CD4-positive, alpha-beta T cell treated with Interleukin-15 for 4 hours (primary cell): ENCODE measurements at regions not wholly inside any gene's neighbourhood (a gene's known extent, or its start where the extent isn't known, plus 50 kb on each side); places are given as distances from the start of the nearest gene placed in this dataset.

Experiments
- DNase-seq: peaks from one replicate; pipeline ENCODE4 v3.0.0-alpha.2; 2020; ENCODE audit warnings: low spot score

DNA sequence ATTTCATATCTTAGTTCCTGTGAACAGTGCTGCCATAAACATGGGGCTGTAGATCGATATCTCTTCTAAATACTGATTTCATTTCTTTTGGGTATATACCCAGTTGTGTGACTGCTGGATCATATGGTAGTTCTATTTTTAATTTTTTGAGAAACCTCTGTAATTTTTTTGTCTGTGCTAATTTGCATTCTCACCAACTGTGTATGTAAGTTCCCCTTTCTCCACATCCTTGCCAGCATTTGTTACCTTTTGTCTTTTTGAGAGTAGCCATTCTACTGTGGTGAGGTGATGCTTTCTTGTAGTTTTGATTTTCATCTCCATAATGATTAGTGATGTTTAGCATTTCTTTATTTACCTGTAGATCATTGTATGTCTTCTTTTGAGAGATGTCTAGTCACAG, 2086.5 kb upstream of the TENM3 start:
- DNase-seq = no peak

GRCh38 chr4:180160195-180160983, 2082.8 kb upstream of the TENM3 start:
- DNase-seq = no peak

DNA sequence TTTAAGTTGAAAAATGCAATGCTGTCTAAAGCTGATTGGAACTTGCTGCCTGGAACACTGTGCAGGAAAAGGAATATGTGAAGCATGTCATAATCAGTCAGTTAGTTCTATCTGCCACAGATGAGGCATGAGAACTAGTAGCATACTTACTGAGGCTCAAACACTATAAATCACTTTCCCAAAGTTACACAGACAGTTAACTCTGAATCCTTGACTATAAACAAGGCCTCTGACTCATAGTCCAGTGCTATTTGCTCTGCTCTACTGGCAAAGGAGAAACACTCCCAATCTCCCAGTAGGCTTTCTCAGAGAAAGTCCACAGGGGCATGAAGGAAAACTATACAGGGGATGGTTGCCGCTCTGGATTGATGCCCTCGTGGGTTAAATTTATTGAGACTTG, 2078.4 kb upstream of the TENM3 start:
- no peak for DNase-seq

- DNase-seq = no peak
Observed at GRCh38 chr4:180169394-180169793, 2073.8 kb upstream of the TENM3 start.

- no peak for DNase-seq
Observed at GRCh38 chr4:180169966-180170365, 2073.2 kb upstream of the TENM3 start.

GRCh38 chr4:180179146-180179545, 2064.1 kb upstream of the TENM3 start:
- no peak for DNase-seq

DNA sequence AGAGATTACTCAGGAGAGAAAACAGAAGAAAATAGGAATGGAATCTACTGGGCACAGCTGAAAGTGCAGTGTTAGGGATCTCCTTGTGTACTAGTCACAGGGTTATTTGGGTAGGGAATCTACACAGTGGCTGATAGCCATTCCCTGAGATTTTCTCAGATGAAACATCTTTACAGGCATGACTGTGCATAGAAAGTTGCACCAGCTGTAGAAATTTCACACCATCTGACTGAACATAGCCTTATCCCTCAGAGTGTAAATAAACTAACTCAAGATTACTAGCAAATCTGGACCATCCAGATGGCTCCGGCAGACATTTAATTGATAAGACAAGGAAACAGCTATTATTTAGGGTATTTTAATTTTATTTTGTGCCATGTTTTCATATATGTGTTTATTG, 2053.5 kb upstream of the TENM3 start:
- no peak for DNase-seq

- no peak for DNase-seq
Observed at GRCh38 chr4:180190382-180190781, 2052.8 kb upstream of the TENM3 start.

- no peak for DNase-seq
Observed at GRCh38 chr4:180197471-180197870, 2045.7 kb upstream of the TENM3 start.

DNA sequence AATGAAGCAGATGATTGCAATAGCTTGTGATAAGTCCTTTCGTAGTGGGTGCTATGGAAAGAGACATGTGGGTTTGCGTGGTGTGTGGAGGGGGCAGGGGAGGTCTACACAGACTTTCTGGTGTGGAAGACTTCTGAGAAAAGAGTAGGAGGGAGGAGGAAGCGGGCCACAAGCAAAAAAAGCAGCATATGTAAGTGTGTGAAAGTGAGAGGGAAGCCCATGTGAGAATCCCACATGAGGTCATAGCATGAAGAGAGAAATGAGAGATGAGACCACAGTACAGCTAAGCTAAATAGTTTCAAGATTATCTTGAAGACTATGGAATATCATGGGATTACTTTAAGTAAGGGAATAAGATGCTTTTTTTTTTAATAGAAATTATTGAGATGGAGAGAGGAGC, 2039.9 kb upstream of the TENM3 start:
- no peak for DNase-seq

DNA sequence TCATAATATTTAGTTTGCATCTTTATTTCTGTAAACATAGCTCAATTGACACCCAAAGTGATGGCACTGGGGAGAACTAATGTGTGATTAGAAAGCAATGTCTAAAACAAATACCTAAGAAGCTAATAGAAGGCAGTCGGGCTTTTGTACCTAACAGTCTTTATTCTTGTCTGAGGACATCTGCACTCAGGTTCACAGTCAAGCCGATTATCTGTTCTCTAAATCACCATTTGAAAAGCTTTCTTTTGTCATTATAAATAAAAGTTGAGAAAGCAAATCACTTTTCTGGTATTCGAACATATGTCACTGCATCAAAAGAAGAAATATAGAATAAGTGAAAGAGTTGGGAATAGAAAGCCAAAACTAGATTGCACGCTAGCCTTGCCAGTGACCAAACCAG, 2037.9 kb upstream of the TENM3 start:
- no peak for DNase-seq

DNA sequence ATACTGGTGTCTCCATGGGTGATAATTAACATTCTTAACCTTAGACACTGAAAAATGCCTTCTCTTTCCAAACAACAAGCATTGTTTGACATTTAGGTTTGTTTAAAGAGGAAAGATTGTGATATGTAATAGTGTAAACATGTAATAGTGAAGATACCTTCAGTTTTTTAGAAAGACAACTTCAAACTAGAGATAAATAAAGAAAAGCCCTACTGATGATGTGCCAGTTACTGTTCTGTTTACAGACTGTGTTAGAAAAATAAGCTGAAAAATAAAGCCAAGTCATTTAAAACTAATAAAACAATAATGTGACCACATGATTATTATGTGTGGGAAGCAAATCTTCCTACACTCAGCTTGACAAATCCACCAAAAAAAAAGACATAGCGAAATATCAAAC, 2035.3 kb upstream of the TENM3 start:
- DNase-seq = no peak

DNA sequence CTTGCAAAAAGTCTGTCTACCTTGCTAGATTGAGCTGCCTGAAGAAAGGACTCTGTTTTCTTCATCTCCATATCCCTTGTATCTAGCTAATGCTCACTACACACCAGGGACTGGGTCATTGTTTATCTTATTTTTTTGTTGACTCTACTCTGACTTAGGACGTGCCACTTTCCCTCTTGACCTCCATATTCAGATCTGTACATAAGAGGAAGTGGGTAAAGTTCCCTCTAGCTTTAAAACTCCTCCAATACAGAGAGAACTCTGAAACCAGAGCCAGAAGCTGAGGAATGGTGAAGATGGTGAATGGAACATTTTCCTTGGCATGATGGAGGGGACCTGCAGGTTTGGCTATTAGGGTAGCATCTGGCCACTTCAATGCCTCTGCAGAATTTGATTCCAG, 2026.1 kb upstream of the TENM3 start:
- DNase-seq = no peak

GRCh38 chr4:180219080-180219479, 2024.1 kb upstream of the TENM3 start:
- DNase-seq = no peak

DNA sequence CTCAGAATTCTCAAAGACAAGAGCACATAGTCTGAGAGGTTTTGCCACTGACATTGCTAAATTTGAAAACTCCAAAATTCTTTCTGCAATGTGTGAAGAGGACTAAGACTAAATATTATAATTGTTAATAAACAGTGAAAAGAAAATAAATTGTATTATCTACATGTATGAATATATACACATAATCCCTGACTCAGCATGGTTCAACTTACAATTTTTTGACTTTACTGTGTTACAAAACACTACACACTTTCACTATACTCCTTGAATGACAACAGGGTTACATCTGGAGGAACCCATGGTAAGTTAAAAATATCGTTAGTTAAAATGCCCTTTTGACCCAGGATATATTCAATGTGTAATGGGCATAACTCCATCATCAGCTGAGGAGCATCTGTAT, 2017.2 kb upstream of the TENM3 start:
- DNase-seq = no peak

GRCh38 chr4:180234730-180235129, 2008.5 kb upstream of the TENM3 start:
- no peak for DNase-seq

GRCh38 chr4:180240670-180241069, 2002.5 kb upstream of the TENM3 start:
- DNase-seq = no peak

GRCh38 chr4:180253419-180253818, 1989.8 kb upstream of the TENM3 start:
- DNase-seq = no peak

DNA sequence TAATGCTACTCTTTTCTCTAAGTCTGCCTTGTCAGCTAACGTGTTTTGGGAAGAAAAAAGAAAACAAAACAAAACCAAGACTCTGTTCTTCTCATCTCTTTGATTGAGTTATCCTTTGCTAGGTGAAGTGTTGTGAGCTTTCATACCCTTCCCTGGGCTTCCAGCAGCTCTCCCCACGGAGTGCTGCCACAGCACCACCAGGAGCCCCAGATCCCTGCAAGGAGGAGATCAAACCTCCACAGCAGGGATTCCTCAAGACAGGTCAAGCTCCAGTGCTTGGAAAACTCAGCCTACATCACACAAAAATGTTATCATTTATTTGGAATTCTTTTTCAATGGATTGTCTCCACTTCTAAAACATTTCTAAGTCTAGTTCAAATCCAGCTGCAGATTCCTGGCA, 1981.9 kb upstream of the TENM3 start:
- no peak for DNase-seq

DNA sequence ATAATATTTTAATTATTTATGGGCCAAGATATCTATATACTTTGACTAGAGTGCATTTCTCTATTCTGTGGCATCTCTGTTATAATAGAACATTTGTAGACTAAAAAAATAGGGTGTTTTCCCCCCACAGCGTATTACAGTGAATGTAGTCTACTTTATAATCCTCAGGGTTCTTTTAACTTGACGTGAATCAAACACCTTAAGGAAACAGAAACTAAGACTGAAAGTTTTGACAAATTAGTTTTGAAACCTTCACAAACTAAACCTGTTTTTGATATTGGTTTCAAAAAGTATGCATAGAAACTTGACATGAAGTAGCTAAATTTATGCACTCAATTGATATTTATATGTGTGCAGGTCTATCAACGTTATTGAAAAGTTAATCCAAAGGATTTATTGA, 1963.1 kb upstream of the TENM3 start:
- DNase-seq = no peak

DNA sequence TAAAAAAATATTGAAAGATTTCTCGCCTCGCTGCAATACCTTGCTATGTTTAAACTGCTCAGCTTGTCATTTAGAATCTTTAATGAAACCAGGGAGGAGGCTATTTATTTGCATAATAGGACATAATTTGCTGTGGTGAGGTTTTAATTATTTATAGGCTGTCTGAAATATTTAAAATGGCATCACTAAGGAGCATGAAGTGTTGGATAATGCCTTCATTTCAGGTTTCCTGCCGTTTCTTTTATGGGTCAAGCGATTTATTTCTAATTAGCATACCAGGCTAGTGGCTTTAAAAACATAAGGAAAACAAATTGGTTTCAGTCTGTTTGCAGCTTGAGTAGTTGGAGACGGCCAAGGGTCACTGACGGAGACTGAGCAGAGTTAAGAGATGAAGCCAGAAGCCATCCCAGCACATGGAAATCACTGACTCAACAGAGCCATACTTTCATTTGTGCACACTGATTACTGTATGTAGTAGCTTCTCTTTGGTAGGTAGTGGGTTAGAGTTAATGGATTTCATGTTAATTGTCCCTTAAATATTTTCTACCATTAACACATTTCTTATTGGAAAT, 1962.4 kb upstream of the TENM3 start:
- no peak for DNase-seq

- DNase-seq = no peak
Observed at GRCh38 chr4:180281724-180282123, 1961.5 kb upstream of the TENM3 start.

DNA sequence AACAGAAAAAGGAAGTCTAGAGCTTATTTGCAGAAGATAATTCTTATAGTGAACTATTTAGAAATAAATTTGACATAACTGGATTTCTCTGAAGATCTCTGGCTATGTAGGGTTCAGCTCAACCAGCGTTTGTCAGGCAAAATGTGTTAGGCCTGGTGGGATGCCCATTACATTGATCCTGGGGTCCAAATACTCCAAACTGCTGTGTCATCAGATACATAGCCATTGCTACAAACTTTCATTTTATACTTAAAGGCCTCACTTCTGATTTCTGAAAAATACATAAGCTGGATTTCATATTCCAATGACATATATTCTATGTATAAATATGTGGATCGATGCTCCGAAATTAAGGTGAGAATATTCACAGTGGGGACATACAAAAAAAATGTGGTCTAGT, 1958.9 kb upstream of the TENM3 start:
- DNase-seq = no peak

DNA sequence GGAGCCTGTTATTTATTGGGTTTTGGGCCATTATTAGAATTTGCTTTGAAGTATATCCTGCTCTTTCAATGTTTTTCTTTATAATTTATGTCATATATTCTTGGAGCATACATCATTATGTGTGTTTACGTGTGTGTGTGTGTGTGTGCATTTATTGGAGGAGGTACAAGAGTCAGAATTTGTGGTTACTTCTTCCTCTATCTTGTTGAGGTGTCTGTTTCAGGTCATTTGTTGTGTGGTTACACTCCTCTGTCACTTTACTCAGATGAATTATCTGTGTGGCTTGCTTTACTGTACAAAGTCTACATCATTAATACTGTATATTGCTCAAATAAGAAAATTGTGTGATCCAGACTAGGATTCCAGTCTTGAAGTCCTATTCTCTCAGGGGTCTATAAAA, 1957.4 kb upstream of the TENM3 start:
- DNase-seq = no peak
